H1 (cell line): ENCODE measurements at regions not wholly inside any gene's neighbourhood (a gene's known extent, or its start where the extent isn't known, plus 50 kb on each side); places are given as distances from the start of the nearest gene placed in this dataset.

Experiments used
- CTCF ChIA-PET: fragments of 300-600 bp; sonication (Branson Sonifier 250); formaldehyde crosslinking; loops from one replicate; lab custom pipeline; 2021; ENCODE audit not compliant: partially characterized antibody; lab: Charles Lee
- POLR2A ChIA-PET: fragments of 300-600 bp; sonication (Branson Sonifier 250); formaldehyde crosslinking; loops from one replicate; lab custom pipeline; 2021; ENCODE audit warnings: inconsistent platforms; ENCODE audit not compliant: partially characterized antibody; lab: Charles Lee
- DNase-seq, 2 experiments: peaks; one replicate each; pipeline versions ENCODE4 v3.0.0 to v3.0.0-alpha.2; 2010 to 2022; ENCODE audit warnings: low spot score in 2 of 2, low read depth in 1 of 2, mixed read lengths in 1 of 2
- FAIRE-seq: peaks from 2 replicates; lab custom pipeline; 2011; peaks lifted over from hg19 to GRCh38; lab: Jason Lieb, UNC
- H2AFZ ChIP-seq: 2 replicates; pipeline ENCODE4 v1.8.1; 2012; ENCODE audit warnings: low read length, inconsistent platforms
- H2AK5ac ChIP-seq: 2 replicates; pipeline ENCODE4 v1.6.1; 2013; ENCODE audit warnings: low read depth, low read length
- H2BK120ac ChIP-seq: replicated peaks from 2 replicates; pipeline ENCODE3; 2013; ENCODE audit warnings: low read depth, low read length, inconsistent platforms
- H2BK12ac ChIP-seq: 2 replicates; pipeline ENCODE4 v1.6.1; 2013; ENCODE audit warnings: low read depth, low read length
- H2BK15ac ChIP-seq: 2 replicates; pipeline ENCODE4 v1.6.1; 2013; ENCODE audit warnings: low read length
- H2BK20ac ChIP-seq: 2 replicates; pipeline ENCODE4 v1.6.1; 2013; ENCODE audit warnings: low read length
- H2BK5ac ChIP-seq: 2 replicates; pipeline ENCODE4 v1.6.1; 2013; ENCODE audit warnings: low read depth, low read length
- H3K14ac ChIP-seq: 2 replicates; pipeline ENCODE4 v1.6.1; 2013; ENCODE audit warnings: inconsistent platforms; ENCODE audit not compliant: insufficient read length
- H3K18ac ChIP-seq: 2 replicates; pipeline ENCODE4 v1.6.1; 2013; ENCODE audit warnings: low read length; ENCODE audit errors: extremely low read depth
- H3K23ac ChIP-seq: 2 replicates; pipeline ENCODE4 v1.6.1; 2013; ENCODE audit warnings: inconsistent platforms; ENCODE audit not compliant: insufficient read length
- H3K23me2 ChIP-seq: 2 replicates; pipeline ENCODE4 v1.6.1; 2013; ENCODE audit warnings: low read depth, low read length
- H3K27ac ChIP-seq: 2 replicates; pipeline ENCODE4 v1.6.1; 2011; ENCODE audit warnings: low read depth, low read length, inconsistent platforms
- H3K27me3 ChIP-seq, 4 experiments: replicated peaks in 1 of 4; 1 replicate in 1 of 4; 2 replicates in 3 of 4; pipeline versions ENCODE4 v1.6.1 to v1.8.1; 2011 to 2013; ENCODE audit warnings: low read length in 3 of 4, mild to moderate bottlenecking in 3 of 4, inconsistent platforms in 2 of 4, mixed read lengths in 2 of 4, moderate library complexity in 1 of 4; ENCODE audit not compliant: control insufficient read depth in 3 of 4, insufficient read depth in 3 of 4; ENCODE audit errors: extremely low read depth in 1 of 4
- H3K36me3 ChIP-seq, 4 experiments: 2 replicates each; pipeline versions ENCODE4 v1.6.1 to v1.8.1; 2011 to 2013; ENCODE audit warnings: mild to moderate bottlenecking in 4 of 4, low read length in 3 of 4, moderate library complexity in 2 of 4, control low read depth in 1 of 4, inconsistent platforms in 1 of 4; ENCODE audit not compliant: insufficient read depth in 4 of 4, control insufficient read depth in 2 of 4
- H3K4ac ChIP-seq: replicated peaks from 2 replicates; pipeline ENCODE3; 2013; ENCODE audit warnings: low read length, low read depth, mixed read lengths, inconsistent platforms; ENCODE audit not compliant: insufficient read length
- H3K4me1 ChIP-seq, 4 experiments: replicated peaks in 1 of 4; 1 replicate in 1 of 4; 2 replicates in 3 of 4; pipeline versions ENCODE4 v1.6.1 to v1.8.1; 2011 to 2013; ENCODE audit warnings: low read length in 3 of 4, inconsistent platforms in 2 of 4, mixed read lengths in 1 of 4; ENCODE audit not compliant: insufficient read depth in 4 of 4, control insufficient read depth in 3 of 4
- H3K4me2 ChIP-seq, 2 experiments: 2 replicates each; pipeline versions ENCODE4 v1.6.1 to v1.8.1; 2011 to 2013; ENCODE audit warnings: low read depth in 2 of 2, low read length in 2 of 2, control low read depth in 1 of 2, inconsistent platforms in 1 of 2, mild to moderate bottlenecking in 1 of 2; ENCODE audit not compliant: insufficient read depth in 1 of 2
- H3K4me3 ChIP-seq, 4 experiments: fragments of 200-600, 300-600 bp in 1 of 4; sonication (generic), shearing (Covaris generic), sonication (Bioruptor Twin) in 1 of 4; 2 replicates each; pipeline versions ENCODE4 v1.5.1 to v1.8.1; 2011 to 2016; ENCODE audit warnings: low read length in 4 of 4, low read depth in 3 of 4, control low read depth in 2 of 4, inconsistent platforms in 2 of 4, mild to moderate bottlenecking in 2 of 4, mixed read lengths in 1 of 4, moderate library complexity in 1 of 4; ENCODE audit not compliant: insufficient read depth in 2 of 4; ENCODE audit errors: extremely low read depth in 1 of 4
- H3K56ac ChIP-seq: replicated peaks from 2 replicates; pipeline ENCODE3; 2013; ENCODE audit warnings: low read depth, mild to moderate bottlenecking, mixed read lengths, low read length, inconsistent platforms; ENCODE audit not compliant: insufficient read length
- H3K79me1 ChIP-seq: 2 replicates; pipeline ENCODE4 v1.6.1; 2013; ENCODE audit warnings: low read depth, low read length, control low read depth
- H3K79me2 ChIP-seq, 2 experiments: 2 replicates each; pipeline versions ENCODE4 v1.6.1 to v1.8.1; 2012 to 2013; ENCODE audit warnings: low read length in 2 of 2, mild to moderate bottlenecking in 2 of 2, inconsistent platforms in 1 of 2; ENCODE audit not compliant: insufficient read depth in 2 of 2, control insufficient read depth in 1 of 2
- H3K9ac ChIP-seq, 4 experiments: replicated peaks in 1 of 4; 1 replicate in 1 of 4; 2 replicates in 3 of 4; pipeline versions ENCODE4 v1.6.1 to v1.8.1; 2011 to 2013; ENCODE audit warnings: low read depth in 3 of 4, low read length in 3 of 4, control low read depth in 2 of 4, mild to moderate bottlenecking in 2 of 4, moderate library complexity in 2 of 4, inconsistent platforms in 1 of 4; ENCODE audit errors: extremely low read depth in 1 of 4
- H3K9me3 ChIP-seq, 2 experiments: 2 replicates each; pipeline versions ENCODE4 v1.6.1 to v1.8.1; 2012 to 2013; ENCODE audit warnings: mild to moderate bottlenecking in 2 of 2, moderate library complexity in 2 of 2, control low read depth in 1 of 2, inconsistent platforms in 1 of 2, low read depth in 1 of 2, low read length in 1 of 2, mixed read lengths in 1 of 2; ENCODE audit not compliant: insufficient read depth in 2 of 2
- H4K20me1 ChIP-seq, 2 experiments: replicated peaks in 1 of 2; 2 replicates each; pipeline versions ENCODE3 to v1.8.1; 2011 to 2013; ENCODE audit warnings: inconsistent platforms in 2 of 2, low read length in 2 of 2, mild to moderate bottlenecking in 1 of 2; ENCODE audit not compliant: insufficient read depth in 2 of 2, control insufficient read depth in 1 of 2
- H4K5ac ChIP-seq: 2 replicates; pipeline ENCODE4 v1.6.1; 2013; ENCODE audit warnings: low read length, low read depth, mixed read lengths, inconsistent platforms; ENCODE audit not compliant: insufficient read length
- H4K8ac ChIP-seq: 2 replicates; pipeline ENCODE4 v1.8.0; 2013; ENCODE audit warnings: mild to moderate bottlenecking, moderate library complexity, low read length, inconsistent platforms; ENCODE audit not compliant: insufficient read depth; ENCODE audit errors: extremely low read depth
- H4K91ac ChIP-seq: replicated peaks from 2 replicates; pipeline ENCODE3; 2013; ENCODE audit warnings: low read length, mixed read lengths, inconsistent platforms; ENCODE audit not compliant: insufficient read length
- CTCF ChIP-seq, 3 experiments: IDR thresholded peaks; 1 replicate in 2 of 3; 2 replicates in 1 of 3; pipeline versions ENCODE4 v1.5.1 to v1.6.1; 2011; ENCODE audit warnings: low read length in 3 of 3, mild to moderate bottlenecking in 3 of 3, inconsistent platforms in 2 of 3, low read depth in 1 of 3, moderate library complexity in 1 of 3; ENCODE audit not compliant: insufficient read depth in 1 of 3; ENCODE audit errors: control extremely low read depth in 1 of 3
- HDAC2 ChIP-seq, 2 experiments: fragments of 300-600 bp in 1 of 2; sonication (generic) in 1 of 2; IDR thresholded peaks; 2 replicates each; pipeline ENCODE4 v1.6.1; 2011 to 2012; ENCODE audit warnings: low read depth in 2 of 2, low read length in 2 of 2, mild to moderate bottlenecking in 2 of 2, moderate library complexity in 2 of 2, borderline replicate concordance in 1 of 2, inconsistent platforms in 1 of 2
- JUN ChIP-seq: IDR thresholded peaks from 2 replicates; pipeline ENCODE4 v1.6.1; 2011; ENCODE audit warnings: low read depth, mild to moderate bottlenecking, improper control_type of control experiment, low read length
- RAD21 ChIP-seq, 2 experiments: IDR thresholded peaks in 1 of 2; conservative IDR thresholded peaks in 1 of 2; 2 replicates each; pipeline ENCODE4 v1.6.1; 2011; ENCODE audit warnings: low read depth in 2 of 2, low read length in 2 of 2, improper control_type of control experiment in 1 of 2, inconsistent platforms in 1 of 2, mild to moderate bottlenecking in 1 of 2, moderate library complexity in 1 of 2
- RFX5 ChIP-seq: IDR thresholded peaks from 2 replicates; pipeline ENCODE4 v1.6.1; 2011; ENCODE audit warnings: low read depth, low read length, improper control_type of control experiment, borderline replicate concordance
- SP2 ChIP-seq: IDR thresholded peaks from 2 replicates; pipeline ENCODE4 v1.6.1; 2012; ENCODE audit warnings: mild to moderate bottlenecking, low read length, inconsistent platforms
- ZNF274 ChIP-seq: IDR thresholded peaks from 2 replicates; pipeline ENCODE4 v1.7.0; 2012; ENCODE audit warnings: low read length, borderline replicate concordance; ENCODE audit errors: extremely low read depth
- WGBS, 2 experiments: shearing (Covaris generic) in 1 of 2; methylation state at CpG; one replicate each; pipeline versions ENCODE4 v1.1.6 to v1.1.7; 2013 to 2015; ENCODE audit warnings: low lambda C conversion rate in 2 of 2, mixed read lengths in 2 of 2, inconsistent platforms in 1 of 2, low coverage in 1 of 2, missing lambda C conversion rate in 1 of 2; ENCODE audit not compliant: insufficient replicate concordance in 2 of 2, insufficient coverage in 1 of 2, insufficient read length in 1 of 2; ENCODE audit errors: extremely low coverage in 1 of 2, missing lambda C conversion rate in 1 of 2; 5-methylcytosine and 5-hydroxymethylcytosine counted together

GRCh38 chr13:87792878-87793277, 121.7 kb downstream of the SLITRK5 start:
- 68% methylated on average over 6 of the region's 6 CpGs; no CpG with 5 or more reads in 1 of the 2 experiments for WGBS, 2 experiments
- H3K56ac ChIP-seq, result no peak overlapping the region
- FAIRE-seq (no peak), DNase-seq (peak in 1 of 2 experiments; percentile 50)
- no peak overlapping the region for H2AFZ ChIP-seq
- H3K9me3 ChIP-seq, result no peaks in the 10 kb centered on the region
- ChIA-PET CTCF (interaction anchor here (1.0 kb wide), 1 partner anchor 10 kb away, joined by 3 read pairs; no protein-coding TSS in a partner anchor), POLR2A (no interaction called here)
- H2BK12ac ChIP-seq, result no peak overlapping the region
- H3K4ac ChIP-seq, result no peak overlapping the region
- TF ChIP-seq CTCF (IDR thresholded peaks at IDR 0.05; ENCODE audit: control extremely low read depth in 1 of 3, insufficient read depth in 1 of 3, low read depth in 1 of 3, low read length in 3 of 3) (peak; percentile 20 to 48 (median 39); a peak in 3 of 4 replicates), JUN (no peak), RFX5 (no peak), RAD21 (IDR thresholded peaks at IDR 0.05 in 1 of 2, conservative IDR thresholded peaks at IDR 0.05 in 1 of 2; ENCODE audit: low read depth in 2 of 2, low read length in 2 of 2) (peak; percentile 26 to 44; a peak in 3 of 4 replicates), HDAC2 (IDR thresholded peaks at IDR 0.05; ENCODE audit: borderline replicate concordance in 1 of 2, low read depth in 2 of 2, low read length in 2 of 2) (no peak), SP2 (no peak), ZNF274 (no peak)
- no peak overlapping the region for H3K4me2 ChIP-seq
- H3K23me2 ChIP-seq, result no peaks in the 10 kb centered on the region
- H3K14ac ChIP-seq, result no peak overlapping the region
- no peak overlapping the region for H3K27ac ChIP-seq
- H2BK20ac ChIP-seq, result no peak overlapping the region
- H4K8ac ChIP-seq, result no peak overlapping the region
- no peak overlapping the region for H2BK120ac ChIP-seq
- no peaks in the 10 kb centered on the region for H4K20me1 ChIP-seq
- no peak overlapping the region for H4K5ac ChIP-seq
- no peaks in the 10 kb centered on the region for H3K4me1 ChIP-seq
- no peak overlapping the region for H2AK5ac ChIP-seq
- H3K18ac ChIP-seq, result no peak overlapping the region
- no peaks in the 10 kb centered on the region for H3K79me1 ChIP-seq
- H2BK5ac ChIP-seq, result no peak overlapping the region
- H3K36me3 ChIP-seq, result no peaks in the 10 kb centered on the region
- no peak overlapping the region for H3K4me3 ChIP-seq
- no peaks in the 10 kb centered on the region for H3K79me2 ChIP-seq
- no peak overlapping the region for H2BK15ac ChIP-seq
- no peak overlapping the region for H4K91ac ChIP-seq
- H3K27me3 ChIP-seq, result no peaks in the 10 kb centered on the region
- no peak overlapping the region for H3K23ac ChIP-seq
- H3K9ac ChIP-seq, result no peak overlapping the region
